Stimulated activated CD8-positive, alpha-beta memory T cell treated with anti-CD3 and anti-CD28 coated beads, Interleukin-15, amount 100 ng/mL, for 1 hour (primary cell): ENCODE measurements at regions not wholly inside any gene's neighbourhood (a gene's known extent, or its start where the extent isn't known, plus 50 kb on each side); places are given as distances from the start of the nearest gene placed in this dataset.

Experiments
- DNase-seq: peaks from one replicate; pipeline ENCODE4 v3.0.0-alpha.2; 2020; ENCODE audit warnings: low read depth

DNA sequence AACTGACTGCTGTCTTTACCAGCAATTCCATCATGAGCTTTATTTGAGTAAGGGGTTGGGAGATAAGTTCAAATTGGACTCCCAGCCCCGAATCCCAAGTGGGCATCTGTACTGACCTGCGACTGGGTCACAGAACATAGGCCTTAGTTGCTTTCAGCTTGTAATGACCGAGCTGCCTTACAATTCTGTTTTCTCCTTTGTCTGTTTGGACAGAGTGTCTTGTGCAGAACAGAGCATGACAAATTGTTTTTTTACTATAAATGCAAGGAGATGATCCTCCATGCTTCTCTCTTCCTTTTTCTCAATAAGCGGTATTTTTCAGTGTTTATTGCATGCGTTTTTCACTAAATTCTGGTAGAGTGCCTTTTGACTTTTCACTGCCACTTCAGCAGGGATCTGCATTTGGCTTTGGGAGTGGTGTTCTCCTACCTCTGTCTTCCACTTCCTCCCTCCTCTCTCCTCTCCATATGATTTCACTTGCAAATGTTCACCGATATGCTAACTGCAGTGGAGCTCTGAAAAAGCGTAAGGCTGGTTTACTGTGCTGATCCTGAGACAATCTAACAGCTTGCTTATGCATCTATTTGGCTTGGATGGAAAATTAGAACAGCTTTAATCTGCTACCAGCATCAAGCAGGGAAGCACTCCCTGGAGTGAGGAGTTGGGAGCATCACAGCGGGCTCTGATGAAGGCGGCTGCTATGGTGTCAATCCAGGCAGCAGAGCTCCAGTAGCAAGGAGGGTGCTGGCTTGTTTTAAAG lies 158.8 kb upstream of the SMIM21 start:
- no peak for DNase-seq

DNA sequence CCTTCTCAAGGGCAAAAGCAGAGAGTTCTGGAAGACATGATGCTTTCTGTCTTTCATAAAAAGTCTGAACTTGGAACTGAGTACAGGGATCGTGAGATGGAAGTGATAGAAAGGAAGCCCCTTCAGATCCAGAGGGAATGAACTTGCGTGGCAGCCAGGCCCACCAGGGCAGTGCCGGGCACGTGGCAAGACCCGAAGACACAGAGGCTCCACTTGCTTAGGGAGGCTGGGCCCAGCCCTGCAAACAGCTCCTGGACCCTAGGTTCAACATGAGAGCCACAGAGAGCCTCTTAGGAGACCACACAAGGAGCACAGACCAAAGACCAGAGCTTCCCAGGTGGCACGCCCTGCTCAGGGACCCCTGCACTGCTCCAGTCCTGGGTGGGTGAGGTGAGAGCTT lies 155.4 kb upstream of the SMIM21 start:
- DNase-seq = no peak

DNA sequence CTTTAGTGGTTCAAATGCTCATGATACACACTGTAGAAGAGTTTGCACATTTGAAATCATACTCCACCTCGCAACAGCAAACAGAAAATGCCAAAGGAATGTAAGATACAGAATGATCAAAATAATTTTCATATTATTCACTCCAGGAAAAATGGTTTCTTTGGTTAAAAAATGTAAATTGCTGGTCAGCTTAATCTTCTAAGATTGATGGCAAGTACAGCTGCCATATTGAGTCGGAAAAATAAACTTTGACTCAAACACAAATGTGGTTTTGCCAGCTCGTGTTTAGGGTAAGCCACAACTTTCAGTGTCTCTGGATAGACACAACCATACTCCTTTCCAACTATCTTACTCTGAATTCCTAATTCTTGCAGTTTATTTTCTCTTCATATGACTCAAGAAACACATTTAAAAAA lies 154.9 kb upstream of the SMIM21 start:
- no peak for DNase-seq

DNA sequence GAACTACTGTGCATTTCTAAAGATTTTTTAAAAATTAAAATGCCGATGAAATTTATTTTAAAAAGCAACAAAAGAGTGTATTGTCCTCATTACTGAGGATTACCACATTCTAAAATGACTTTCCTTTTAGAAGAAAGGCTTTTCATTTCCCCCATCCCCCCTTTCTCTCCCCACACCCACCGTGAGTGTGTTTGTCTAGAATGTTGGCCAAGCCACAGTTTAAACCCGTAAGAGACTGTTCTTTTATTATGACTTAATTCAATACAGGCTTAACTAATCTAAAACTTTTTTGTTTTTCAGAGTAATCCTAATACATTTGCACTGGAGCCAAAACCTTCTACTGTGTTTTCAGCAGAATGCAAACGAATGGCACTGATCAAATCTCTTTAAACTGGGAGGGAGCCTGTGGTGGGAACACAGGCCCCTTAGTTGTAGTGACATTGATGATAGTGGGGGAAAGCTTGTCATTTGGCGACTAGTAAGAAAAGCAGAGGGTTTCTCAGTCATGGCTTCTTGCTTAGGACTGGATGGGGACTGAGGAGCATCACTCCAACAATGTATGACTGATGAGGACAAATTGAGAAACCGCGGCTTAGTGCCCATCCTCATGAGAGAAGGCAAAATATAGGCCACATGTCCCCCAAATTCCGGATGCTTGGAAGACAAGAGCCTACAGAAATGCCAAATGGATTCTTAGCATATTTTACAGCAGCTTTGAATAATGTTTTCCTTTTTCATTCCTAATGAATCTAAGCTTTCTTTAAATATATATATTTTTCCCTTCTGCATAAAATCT lies 154.0 kb upstream of the SMIM21 start:
- DNase-seq = no peak

DNA sequence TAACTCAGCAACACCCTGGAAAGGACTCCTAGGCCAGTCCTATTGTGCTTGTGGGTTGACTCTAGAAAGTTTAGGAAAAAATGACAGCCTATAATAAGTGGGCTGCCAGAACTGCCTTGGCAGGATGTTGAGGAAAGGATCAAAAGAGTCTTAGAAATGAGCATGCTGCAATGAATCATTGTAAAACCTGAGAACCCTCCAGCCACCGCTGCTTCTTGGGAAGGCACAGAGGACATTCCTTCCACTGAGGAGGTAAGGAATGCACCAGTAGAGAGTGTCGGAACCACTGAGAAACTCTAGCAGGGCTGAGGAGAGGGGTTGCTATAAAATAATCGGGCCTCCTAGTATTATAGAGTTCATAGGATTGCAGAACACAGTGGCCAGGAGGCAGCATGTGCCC lies 146.7 kb upstream of the SMIM21 start:
- no peak for DNase-seq

DNA sequence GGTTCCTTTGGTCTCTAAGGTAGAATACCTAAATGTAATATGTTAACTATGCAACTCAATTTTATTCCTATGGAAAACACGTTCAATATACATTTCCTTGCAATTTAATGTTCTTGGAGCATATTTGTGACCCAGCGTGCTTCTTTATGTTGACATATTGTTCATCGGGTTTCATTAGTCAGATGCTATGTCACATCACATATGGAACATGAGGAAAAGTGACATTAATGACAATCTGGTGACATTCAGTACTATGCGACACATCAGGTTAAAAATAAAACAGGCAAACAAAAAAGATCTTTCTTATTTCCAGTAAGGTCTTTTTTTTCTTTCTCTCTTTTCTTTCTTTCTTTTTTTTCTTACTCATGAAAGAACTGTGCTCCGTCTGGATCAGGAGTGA lies 135.6 kb upstream of the SMIM21 start:
- no peak for DNase-seq

DNA sequence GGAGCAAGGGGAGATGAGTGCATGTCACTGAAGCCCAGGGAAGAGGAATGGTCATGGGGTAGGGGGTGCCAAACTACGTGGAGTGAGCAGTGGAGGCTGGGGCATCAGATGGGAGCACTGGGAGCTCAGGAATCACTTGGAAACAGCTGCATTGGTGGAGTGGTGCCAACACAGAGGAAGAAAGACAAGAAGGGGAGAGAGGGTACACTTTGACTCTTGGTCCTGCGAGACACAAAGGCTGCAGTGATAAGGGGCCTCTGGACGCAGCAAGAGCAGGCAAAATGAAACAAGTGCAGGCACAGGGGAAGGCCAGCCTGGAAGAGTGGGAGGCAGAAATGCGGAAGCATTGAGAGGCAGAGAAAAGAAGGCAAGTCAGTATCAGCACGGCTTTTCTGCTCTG lies 134.7 kb upstream of the SMIM21 start:
- no peak for DNase-seq

DNA sequence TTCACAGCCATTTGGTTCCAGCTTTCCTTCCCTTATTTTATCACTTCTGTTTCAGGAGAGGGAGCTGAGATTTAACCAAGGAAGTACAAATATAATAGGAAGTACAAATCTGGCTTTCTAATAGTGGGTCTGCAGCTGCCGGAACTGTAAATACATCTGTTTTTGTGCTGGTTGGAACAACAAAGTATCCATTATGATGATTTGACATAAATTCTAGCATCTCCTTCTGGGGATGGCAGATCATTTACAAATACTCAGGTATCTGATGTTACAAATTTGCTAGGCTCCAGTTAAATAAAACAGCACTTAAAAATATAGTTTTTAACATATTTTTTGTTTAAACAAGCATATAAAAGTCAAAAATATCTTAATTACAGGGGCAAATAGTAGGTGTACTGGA lies 131.3 kb upstream of the SMIM21 start:
- DNase-seq = no peak

DNA sequence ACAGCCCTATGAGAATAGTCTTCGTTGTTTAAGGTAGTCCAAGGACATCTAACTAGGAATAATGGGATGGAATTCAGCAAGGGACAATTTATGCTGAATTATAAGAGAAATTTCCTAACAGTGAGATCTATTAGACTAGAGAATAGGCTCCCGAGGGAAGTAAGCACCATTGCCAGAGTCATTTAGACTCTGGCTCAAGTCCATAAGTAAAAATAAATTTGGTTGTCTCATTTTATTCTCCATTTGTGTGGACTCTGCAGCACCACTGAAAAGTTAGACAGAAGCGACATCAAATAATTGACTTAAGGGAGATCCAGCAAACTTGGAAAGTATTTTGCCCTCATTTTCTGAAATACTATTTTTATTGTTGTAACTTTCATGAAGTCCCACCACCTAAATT lies 129.3 kb upstream of the SMIM21 start:
- DNase-seq = no peak

DNA sequence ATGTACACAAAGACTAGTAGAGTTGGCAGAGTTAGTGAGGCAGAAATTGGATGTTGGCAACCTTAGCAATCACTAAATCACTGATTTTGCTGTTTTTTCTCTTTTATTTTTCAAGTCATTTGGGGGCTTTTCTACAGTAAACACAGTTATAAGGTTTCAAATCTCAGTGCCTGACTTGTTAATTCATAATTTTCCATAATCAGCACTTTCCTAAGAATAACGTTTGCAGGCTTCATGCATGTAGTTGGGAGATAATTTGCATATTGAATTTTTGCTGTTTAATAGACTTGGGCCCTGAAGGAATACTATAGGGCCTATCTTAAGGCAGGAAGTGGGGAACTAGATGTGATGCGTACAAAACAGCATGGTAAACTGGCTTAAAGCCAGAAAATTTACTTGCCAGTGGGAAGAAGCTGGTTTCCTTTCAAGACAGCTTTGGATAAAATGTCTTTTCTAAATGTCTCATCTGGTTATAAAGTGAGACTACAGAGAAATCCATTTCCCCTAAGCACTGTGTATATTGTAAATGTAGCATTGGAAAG lies 127.2 kb upstream of the SMIM21 start:
- no peak for DNase-seq

DNA sequence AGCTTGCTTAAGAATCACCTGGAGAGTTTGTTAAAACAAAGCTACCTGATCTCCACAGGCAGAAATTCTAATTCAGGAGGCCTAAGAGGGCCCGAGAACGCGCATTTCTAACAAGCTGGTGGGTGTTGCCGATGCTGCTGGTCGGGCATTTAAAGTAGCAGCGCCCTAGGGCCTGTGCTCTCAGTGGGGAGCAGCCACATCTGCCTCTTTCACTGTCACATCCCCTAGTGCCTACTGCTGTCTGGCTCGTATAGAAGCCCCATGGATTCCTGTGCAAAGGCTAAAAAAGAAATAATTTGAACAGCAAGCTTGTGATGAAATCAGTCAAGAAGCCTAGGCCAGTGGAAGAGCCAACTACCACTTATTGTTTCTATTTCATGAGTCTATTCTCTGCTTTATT lies 126.7 kb upstream of the SMIM21 start:
- DNase-seq = no peak

DNA sequence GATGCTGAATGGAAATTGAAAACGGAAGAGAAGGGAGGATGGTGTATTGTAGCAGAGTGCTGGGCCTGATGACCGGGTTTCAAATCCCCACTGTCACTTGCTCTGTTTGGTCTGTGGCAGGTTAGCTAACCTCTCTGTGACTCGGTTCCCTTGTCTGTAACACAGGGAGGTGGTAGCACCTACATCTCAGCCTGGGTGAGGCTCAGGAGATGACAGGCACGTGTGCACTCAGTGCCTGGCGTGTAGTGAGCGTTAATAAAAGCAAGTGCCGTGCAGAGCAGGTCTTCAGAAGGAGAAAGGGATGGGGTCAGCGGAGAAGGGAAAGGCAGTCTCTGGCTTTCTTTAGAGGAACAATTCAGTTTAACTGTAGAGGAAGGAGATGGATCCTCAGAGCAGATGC lies 125.5 kb upstream of the SMIM21 start:
- no peak for DNase-seq

DNA sequence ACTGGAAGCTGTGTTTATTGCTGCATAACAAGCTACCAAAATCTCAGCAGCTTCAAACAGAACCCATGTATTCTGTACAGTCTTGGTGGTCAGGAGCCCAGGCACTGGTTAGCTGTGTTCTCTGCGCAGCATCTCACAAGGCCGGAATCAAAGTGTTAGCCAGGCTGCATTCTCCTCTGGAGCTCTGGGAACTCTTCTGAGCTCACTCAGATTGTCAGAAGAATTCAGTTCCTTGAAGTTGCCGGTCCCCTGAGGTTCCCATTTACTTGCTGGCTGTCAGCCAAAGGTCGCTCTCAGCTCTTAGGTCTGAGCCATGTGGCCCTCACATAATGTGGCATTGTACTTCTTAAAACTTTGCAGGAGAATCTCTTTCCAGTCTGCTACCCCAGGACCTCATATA lies 123.6 kb upstream of the SMIM21 start:
- no peak for DNase-seq

DNA sequence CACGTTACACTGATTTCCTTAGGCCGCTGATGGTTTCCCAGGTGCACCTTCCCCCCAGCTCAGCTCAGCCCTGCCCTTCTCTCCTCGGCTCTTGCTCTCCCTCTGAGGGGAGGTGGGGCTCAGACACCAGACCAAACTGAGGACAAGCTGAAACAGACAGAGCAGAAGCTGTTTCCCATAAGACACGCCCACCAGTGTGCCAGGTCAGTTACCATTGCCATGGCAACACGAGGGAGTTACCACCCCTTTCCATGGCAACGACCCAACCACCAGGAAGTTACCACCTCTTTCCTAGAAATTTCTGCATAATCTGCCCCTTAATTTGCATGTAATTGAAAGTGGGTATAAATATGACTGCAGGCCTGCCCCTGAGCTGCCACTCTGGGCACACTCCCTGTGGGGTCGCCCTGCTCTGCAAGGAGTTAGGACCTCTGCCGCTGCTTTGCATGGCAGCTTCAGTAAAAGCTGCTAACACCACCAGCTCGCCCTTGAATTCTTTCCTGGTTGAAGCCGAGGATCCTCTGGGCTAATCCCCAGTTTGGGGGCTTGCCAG lies 120.9 kb upstream of the SMIM21 start:
- DNase-seq = no peak

DNA sequence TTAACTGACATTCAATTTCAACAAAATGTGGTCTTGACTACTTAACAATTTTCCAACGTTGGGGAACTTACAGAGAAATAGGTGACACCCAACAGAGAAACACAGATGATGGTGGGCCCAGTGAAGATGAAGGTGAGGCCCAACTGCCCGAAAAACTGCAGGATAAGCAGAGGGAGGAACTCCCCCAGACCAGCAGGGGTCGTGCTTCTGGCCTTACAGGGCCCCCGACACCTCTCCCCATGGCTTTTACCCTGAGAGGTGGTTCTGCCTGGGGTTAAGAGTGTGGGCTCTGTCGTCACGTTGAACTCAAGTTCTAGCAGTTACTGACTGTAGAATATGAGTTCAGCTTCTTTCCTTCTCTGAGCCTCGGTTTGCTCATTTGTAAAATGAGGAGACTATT lies 119.5 kb upstream of the SMIM21 start:
- no peak for DNase-seq

DNA sequence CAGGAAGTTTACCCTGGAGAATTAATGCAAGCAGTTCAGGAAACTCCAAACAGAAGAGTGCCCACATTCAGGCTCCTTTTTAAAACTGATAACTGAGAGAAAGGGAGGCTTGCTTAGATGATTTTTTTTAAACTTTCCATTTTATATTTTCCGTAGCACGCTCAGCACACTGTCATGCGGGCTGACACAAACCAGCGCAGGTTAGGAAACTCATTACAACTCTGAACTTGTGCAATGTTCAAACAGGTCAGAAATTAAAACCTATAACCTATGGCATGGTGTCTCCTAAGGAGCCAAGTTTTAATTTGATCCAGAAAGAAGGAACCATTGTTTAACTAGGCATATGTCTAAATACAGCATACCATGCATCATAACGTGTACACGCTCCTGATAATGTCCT lies 117.7 kb upstream of the SMIM21 start:
- DNase-seq = no peak

DNA sequence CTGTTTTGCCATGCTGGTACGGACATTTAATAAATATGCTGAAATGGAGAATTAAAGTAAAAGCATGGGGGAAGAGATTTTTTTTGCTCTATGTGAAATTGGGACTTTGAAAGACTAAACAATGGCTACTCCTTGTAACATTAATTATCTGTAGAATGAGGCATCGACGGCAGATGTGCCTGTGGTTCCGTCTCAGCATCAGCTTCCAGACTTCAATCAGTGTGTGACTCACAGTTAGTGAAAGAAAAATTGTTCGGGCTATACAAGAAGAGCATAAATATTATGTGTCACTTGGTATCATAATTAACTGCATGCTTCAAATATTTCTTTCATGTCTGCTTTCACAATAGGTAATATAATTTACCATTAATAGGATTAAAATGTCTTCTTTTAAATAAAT lies 117.0 kb upstream of the SMIM21 start:
- no peak for DNase-seq

DNA sequence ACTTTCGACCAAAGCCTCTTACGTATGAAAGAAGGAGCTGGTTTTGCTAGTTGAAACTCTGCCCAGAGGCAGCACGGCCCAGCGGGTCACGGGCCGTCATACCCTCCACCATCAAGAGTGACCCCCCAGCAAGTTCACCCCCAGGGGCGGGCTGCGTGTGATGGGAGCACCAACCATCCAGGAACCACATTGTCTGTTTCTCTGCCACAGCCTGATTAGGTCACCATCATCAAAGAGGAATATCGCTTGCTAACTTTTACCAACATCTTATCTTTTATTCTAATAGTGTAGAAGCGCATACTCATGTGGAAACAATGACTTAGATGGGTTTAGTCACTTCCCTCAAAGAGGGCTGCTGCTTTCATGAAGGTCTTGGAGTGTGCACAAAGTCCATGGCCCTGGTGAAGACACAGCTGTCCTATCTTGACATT lies 116.6 kb upstream of the SMIM21 start:
- no peak for DNase-seq

DNA sequence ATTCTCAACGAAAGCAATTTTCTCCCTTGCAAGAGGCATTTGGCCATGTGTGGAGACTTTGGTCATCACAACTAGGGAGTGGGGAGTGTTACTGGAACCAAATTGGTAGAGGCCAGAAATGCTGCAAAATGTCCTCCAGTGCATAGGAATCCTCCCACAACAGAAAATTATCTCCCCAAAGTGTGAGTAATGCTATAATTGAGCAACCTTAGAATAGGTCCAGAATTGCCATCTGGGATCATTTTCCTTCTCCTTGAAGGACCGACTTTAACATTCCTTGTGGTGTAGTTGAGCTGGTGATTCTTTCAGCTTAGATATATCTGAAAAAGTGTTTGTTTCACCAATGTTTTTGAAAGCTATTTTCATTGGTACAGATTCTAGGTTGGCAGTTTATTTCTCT lies 111.2 kb upstream of the SMIM21 start:
- no peak for DNase-seq

DNA sequence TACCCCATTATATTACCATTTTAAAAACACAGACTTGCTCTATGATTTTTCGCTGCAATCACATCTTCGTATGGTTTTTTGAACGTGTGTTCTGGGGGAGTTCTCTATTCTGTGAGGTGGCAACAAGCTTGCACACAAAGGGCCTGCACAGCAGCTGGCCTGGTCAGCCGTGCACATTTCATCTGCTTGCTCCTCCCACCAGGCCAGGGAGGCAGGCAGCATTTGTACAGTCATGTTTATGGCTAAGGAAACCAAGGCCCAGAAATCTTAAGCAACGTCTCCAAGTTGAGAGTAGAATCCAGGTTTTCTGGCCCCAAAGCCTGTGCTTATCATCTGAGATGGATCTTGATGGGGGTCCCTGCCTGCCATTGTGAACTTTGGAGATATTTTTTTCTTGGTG lies 106.4 kb upstream of the SMIM21 start:
- DNase-seq = no peak

DNA sequence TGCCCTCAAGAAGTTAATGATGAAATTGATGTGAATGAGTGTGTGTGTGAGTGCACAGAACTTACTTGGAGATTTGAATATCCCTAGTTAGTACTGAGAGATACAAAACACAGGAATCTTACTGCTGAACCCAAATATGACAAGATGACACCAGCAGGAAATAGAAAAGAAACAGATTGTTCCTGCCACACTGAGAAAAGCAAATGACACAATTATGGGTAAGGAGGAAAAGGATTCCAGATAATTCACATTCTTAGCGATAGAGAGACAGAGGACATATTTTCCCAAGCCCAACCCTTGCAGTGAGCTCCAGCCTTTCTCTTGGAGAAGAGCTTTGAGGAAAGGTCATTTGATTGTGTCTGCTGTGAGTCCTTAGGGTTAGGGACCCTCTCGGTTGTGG lies 105.7 kb upstream of the SMIM21 start:
- DNase-seq = no peak

DNA sequence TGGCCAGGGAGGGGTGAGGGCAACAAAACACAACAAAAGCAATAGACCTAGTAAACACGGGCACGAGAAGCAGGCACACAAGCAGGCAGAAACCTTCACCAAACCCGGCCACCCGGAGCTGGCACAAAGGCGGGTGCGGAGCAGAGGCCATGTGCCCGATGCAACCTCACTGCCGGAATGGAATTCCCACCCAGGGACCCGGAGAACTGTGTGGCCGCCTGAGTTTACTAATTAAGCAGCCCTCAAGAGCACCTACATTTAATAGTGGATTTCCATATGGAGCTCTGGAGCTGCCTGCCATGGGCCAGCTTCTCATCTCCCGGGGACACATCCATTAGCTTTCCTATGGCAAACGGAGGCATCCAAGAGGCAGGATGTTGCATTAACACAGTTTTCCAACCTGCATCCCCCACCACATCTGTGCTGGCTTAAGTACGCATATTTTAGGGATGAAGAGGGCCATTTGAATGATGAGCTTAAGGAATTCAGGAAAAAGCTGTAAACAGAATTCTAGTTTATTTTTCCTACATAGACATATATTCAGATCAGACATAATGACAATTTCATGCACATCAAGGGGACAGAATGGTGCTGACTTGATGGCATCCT lies 104.5 kb upstream of the SMIM21 start:
- DNase-seq = no peak
